ENCODE measurements at regions not wholly inside any gene's neighbourhood (a gene's known extent, or its start where the extent isn't known, plus 50 kb on each side); places are given as distances from the start of the nearest gene placed in this dataset.

DNA sequence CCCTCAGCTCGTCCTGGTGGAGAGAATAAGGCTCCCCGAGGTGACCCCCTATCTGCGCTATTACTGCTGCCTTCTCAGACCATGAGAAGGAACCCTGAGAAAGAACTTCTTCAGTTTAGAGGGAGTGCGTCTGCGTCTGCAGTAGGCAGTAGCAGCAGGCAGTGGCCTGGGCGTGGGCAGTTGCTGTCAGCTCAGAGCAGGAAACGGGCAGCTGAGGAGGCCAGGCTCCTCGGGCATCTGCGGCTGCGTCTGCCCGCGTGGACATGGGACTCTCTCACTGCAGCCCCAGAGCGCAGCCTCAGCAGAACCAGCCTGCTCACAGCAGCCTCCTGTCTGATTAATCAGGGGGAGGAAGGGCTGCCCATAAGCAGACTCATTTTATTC, 49.8 kb upstream of the FCN1 start:
- H3K9me3 Mint-ChIP-seq = no peaks in the 10 kb centered on the region
- DNase-seq (ENCODE audit: low spot score) (no peak), ATAC-seq (no peak)
- no peak overlapping the region for H3K27ac Mint-ChIP-seq
- H3K4me3 Mint-ChIP-seq = no peak overlapping the region
- peaks cover 0 to 2% of the 10 kb centered on the region in 2 donors for H3K4me1 Mint-ChIP-seq (ENCODE audit: low read depth in 2 of 2)
- peaks cover 10 to 11% of the 10 kb centered on the region in 2 donors for H3K27me3 Mint-ChIP-seq
- no peaks in the 10 kb centered on the region for H3K36me3 Mint-ChIP-seq

DNA sequence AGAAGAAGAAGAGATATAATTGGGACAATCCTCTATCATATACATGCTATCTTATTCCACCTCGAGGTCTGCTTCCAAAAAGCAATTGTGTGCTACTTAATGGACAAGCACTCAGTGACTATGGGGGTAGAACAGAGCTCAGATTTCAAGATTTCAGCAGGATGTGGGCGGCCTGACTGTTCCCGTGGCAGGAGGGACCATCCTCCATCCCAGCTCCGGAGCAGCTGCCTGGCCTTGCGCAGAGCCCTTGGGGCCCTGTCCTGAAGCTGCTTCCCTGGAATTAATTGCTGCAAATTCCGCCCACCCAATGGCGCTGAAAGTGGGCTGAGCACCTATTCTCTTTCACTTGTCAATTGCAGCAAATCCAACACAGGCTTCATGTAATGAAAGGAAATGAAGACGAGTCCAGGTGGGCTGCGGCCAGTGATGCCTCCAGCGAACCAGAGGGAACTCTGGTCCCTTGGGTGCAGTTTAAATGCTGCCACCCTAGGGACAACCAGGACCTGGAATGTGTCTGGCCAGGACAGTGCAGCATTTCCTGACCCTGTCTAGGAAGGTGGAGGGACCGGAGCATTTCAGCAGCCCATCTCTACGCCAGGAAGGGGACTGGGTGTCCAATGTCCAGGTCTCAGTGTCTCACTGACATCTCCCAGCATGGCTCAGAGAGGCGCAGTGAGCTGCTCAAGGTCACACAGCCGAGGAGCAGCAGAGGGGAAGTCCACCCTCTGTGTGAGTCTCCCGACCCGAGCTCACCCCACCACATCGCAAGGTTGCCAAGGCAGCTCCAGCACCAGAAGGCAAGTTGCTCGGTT, 50.5 kb upstream of the FCN1 start:
- no peak for ATAC-seq
- H3K4me3 Mint-ChIP-seq = no peak overlapping the region
- peaks cover 15 to 16% of the 10 kb centered on the region in 2 donors for H3K27me3 Mint-ChIP-seq
- no peaks in the 10 kb centered on the region for H3K36me3 Mint-ChIP-seq
- peaks cover 0 to 2% of the 10 kb centered on the region in 2 donors for H3K4me1 Mint-ChIP-seq (ENCODE audit: low read depth in 2 of 2)
- DNase-seq (ENCODE audit: low spot score) = peak; percentile 50
- H3K27ac Mint-ChIP-seq = no peak overlapping the region
- H3K9me3 Mint-ChIP-seq = no peaks in the 10 kb centered on the region

DNA sequence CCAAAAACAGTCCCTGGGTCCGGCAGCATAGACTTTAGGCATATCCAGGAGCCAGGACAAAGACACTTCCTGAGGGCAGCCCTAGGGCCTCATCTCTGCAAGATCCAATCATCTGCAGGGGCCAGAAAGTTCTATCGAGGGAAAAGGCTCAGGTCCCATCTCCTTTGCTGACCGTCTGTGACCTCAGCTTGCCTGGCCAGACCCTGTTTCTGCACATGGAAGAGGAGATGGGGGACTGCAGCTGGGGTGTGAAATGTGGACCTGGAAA, 51.0 kb upstream of the FCN1 start:
- no peaks in the 10 kb centered on the region for H3K36me3 Mint-ChIP-seq
- peaks cover 0 to 2% of the 10 kb centered on the region in 2 donors for H3K4me1 Mint-ChIP-seq (ENCODE audit: low read depth in 2 of 2)
- H3K4me3 Mint-ChIP-seq = no peak overlapping the region
- DNase-seq (ENCODE audit: low spot score) (no peak), ATAC-seq (no peak)
- no peak overlapping the region for H3K27ac Mint-ChIP-seq
- no peaks in the 10 kb centered on the region for H3K9me3 Mint-ChIP-seq
- peaks cover 15 to 22% of the 10 kb centered on the region in 2 donors for H3K27me3 Mint-ChIP-seq

DNA sequence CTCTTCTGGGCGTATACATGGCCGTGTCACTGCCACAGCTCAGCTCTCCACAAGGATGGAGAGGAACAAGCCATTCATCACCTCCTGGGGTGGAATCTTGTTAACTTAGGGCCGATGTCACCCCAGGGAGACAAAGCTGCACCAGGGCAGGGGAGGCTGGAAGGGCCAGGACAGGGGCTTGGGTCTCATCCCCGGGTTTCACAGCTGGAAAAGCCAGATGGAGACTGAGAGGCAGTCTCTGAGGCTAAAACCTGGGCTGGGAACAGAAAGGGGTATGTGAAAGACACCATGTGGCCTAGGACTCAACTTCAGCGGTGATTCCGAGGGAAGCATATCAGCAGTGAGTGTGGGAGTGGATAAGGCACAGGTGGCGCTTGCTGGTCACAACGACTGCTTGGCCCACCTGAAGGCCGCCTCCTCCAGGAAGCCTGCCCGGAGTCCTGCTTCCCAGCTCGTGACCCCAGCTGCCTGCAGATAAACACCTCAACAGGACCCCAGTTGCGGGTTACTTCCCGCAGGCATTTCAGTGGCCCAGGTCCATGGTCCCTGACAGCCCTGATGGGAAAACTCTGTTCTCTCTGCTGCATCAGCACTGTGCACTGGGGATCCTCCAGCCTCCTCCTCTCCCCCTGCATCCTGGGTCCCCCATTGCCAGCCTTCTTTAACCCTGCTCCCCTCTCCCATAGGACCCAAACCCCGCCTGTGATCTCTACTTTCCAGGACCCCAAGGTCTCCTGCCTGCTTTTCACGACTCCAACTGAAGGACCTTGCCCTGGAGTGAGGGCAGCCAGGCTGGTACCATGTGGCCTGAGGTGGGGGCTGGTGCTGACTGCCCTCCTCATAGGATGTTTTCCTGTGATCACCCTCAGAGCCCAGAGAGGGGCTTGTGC, 51.7 kb upstream of the FCN1 start:
- H3K4me3 Mint-ChIP-seq = no peak overlapping the region
- no peaks in the 10 kb centered on the region for H3K9me3 Mint-ChIP-seq
- peaks cover 17 to 28% of the 10 kb centered on the region in 2 donors for H3K27me3 Mint-ChIP-seq
- H3K36me3 Mint-ChIP-seq = no peaks in the 10 kb centered on the region
- DNase-seq (ENCODE audit: low spot score) (peak; percentile 44), ATAC-seq (no peak)
- H3K27ac Mint-ChIP-seq = no peak overlapping the region
- peaks cover 0 to 2% of the 10 kb centered on the region in 2 donors for H3K4me1 Mint-ChIP-seq (ENCODE audit: low read depth in 2 of 2)

DNA sequence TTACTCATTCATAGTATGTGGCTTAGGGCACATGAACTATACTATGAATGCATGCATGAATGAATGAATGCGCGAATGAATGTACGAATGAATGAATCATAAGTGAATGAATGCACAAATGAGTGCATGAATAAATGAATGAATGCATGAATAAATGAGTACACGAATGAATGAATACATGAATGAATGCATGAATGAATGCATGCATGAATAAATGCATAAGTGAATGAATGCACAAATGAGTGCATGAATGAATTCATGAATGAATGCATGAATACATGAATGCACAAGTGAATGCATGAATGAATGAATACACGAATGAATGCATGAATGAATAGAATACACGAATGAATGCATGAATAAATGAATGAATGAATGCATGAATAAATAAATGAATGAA, 52.5 kb upstream of the FCN1 start:
- DNase-seq (ENCODE audit: low spot score) = no peak
- Mint-ChIP-seq H3K36me3 (no peaks in the 10 kb centered on the region), H3K9me3 (no peaks in the 10 kb centered on the region), H3K27me3 (peaks cover 17 to 28% of the 10 kb centered on the region in 2 donors), H3K27ac (no peak overlapping the region), H3K4me1 (ENCODE audit: low read depth in 2 of 2) (peaks cover 0 to 2% of the 10 kb centered on the region in 2 donors), H3K4me3 (no peak overlapping the region)
- no peak for ATAC-seq

DNA sequence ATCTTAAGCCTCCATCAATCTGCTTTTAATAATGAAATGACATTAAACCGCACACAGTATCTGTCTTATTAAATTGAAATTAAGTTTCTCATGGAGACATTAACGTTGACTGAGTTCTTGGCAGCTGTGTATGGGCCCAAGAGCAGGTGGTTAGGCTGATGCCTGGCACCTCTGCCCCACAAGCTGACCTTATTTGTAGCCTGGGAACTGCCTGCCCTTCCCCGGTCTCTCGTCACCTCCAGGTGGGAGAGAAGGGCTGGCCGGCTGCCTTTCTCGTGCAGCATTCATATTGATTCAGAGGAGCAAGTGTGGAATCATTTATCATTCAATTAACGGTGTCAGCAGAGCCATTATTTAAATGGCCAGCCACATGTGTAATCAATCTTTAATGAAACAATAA, 53.0 kb upstream of the FCN1 start:
- Mint-ChIP-seq H3K27me3 (peaks cover 17 to 31% of the 10 kb centered on the region in 2 donors), H3K4me3 (no peak overlapping the region), H3K4me1 (ENCODE audit: low read depth in 2 of 2) (peaks cover 0 to 2% of the 10 kb centered on the region in 2 donors), H3K27ac (no peak overlapping the region), H3K36me3 (no peaks in the 10 kb centered on the region), H3K9me3 (no peaks in the 10 kb centered on the region)
- ATAC-seq (no peak), DNase-seq (ENCODE audit: low spot score) (no peak)

DNA sequence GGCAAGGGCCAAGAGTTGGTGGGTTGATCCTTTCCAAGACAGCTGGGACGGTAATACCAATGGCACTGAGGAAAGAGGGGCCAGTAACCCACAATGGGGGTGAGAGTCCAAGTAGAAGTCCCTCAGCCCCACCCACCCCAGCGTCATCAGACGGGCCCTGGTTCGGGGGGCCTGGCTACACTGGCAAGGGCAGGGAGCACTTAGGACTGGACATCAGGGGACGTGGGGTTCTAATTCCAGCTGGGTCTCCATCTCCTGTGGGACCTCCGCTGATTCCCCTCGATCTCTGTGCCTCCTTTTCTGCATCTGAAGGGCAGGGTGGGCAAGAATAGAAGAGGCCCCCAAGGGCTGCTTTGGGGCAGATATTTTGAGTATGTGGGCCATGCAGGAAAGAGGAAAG, 53.5 kb upstream of the FCN1 start:
- Mint-ChIP-seq H3K9me3 (no peaks in the 10 kb centered on the region), H3K27ac (no peak overlapping the region), H3K27me3 (peaks cover 17 to 35% of the 10 kb centered on the region in 2 donors), H3K4me3 (no peak overlapping the region), H3K4me1 (ENCODE audit: low read depth in 2 of 2) (peaks cover 0 to 2% of the 10 kb centered on the region in 2 donors), H3K36me3 (no peaks in the 10 kb centered on the region)
- DNase-seq (ENCODE audit: low spot score) (peak; percentile 51), ATAC-seq (peak in 1 of 2 donors; percentile 11)

DNA sequence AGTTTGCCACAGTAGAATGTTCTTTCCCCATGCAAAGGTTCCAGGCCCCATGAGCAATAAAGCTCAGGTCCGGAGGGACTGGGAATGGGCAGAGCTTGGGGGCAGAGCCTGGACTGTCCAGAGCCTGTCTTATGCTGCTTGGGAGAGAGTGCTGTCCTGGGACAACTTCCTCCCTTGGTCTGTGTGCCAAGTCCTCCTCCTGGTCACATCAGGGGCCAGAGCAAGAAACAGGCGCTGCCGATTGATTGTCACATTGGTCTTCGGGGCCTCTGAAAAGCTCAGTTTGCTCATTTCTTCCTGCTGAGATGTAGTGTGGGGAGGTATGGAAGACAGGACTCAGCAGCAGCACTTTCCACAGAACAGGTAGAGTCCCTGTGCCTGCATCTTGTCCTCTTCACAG, 54.0 kb upstream of the FCN1 start:
- Mint-ChIP-seq H3K9me3 (no peaks in the 10 kb centered on the region), H3K27ac (no peak overlapping the region)
- ATAC-seq = peak in 1 of 2 donors; percentile 33

DNA sequence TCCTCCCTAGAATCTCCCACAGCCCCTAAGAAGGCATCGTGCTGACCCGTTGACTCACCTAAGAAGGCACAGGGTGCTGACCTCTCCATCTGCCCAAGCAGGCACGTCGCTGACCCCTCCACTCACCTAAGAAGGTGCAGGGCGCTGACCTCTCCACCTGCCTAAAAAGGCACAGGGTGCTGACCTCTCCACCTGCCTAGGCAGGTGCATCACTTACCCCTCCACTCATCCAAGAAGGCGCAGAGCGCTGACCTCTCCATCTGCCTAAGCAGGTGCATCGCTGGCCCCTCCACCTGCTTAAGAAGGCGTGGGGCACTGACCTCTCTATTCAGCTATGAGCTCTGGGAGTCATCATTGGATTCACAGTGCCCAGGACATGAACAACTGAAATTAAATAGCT, 54.4 kb upstream of the FCN1 start:
- DNase-seq (ENCODE audit: low spot score) (peak; percentile 44), ATAC-seq (peak in 1 of 2 donors; percentile 12)
- H3K27ac Mint-ChIP-seq = no peak overlapping the region

More for the DNA sequence above, 54.0 kb upstream of the FCN1 start:
- DNase-seq (ENCODE audit: low spot score) = no peak
- Mint-ChIP-seq H3K4me3 (no peak overlapping the region), H3K36me3 (no peaks in the 10 kb centered on the region), H3K27me3 (peaks cover 17 to 39% of the 10 kb centered on the region in 2 donors), H3K4me1 (ENCODE audit: low read depth in 2 of 2) (peaks cover 0 to 2% of the 10 kb centered on the region in 2 donors)

DNA sequence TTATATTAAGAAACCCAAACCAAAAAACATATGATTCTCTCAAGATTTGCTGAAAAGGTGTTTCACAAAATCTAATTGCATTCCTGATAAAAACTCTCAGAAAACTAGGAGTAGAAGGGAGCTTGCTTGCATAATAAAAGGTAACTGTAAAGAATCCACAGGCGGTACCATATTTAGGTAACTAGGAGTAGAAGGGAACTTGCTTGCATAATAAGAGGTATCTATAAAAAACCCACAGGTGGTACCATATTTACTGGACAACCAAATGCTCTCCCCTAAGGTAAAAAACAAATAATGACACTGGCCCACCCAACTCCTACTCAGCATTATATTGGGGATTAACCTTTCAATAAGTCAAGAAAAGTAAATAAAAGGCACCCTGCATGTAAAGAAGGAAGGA, 57.5 kb upstream of the FCN1 start:
- no peaks in the 10 kb centered on the region for H3K9me3 Mint-ChIP-seq
- no peaks in the 10 kb centered on the region for H3K36me3 Mint-ChIP-seq
- DNase-seq (ENCODE audit: low spot score) (no peak), ATAC-seq (no peak)
- peaks cover 18 to 35% of the 10 kb centered on the region in 2 donors for H3K27me3 Mint-ChIP-seq
- no peaks in the 10 kb centered on the region for H3K4me1 Mint-ChIP-seq (ENCODE audit: low read depth in 2 of 2)
- H3K4me3 Mint-ChIP-seq = no peak overlapping the region
- H3K27ac Mint-ChIP-seq = no peak overlapping the region

More for the DNA sequence above, 54.4 kb upstream of the FCN1 start:
- Mint-ChIP-seq H3K4me3 (no peak overlapping the region), H3K27me3 (peaks cover 17 to 39% of the 10 kb centered on the region in 2 donors), H3K36me3 (no peaks in the 10 kb centered on the region), H3K9me3 (no peaks in the 10 kb centered on the region), H3K4me1 (ENCODE audit: low read depth in 2 of 2) (peaks cover 0 to 2% of the 10 kb centered on the region in 2 donors)

DNA sequence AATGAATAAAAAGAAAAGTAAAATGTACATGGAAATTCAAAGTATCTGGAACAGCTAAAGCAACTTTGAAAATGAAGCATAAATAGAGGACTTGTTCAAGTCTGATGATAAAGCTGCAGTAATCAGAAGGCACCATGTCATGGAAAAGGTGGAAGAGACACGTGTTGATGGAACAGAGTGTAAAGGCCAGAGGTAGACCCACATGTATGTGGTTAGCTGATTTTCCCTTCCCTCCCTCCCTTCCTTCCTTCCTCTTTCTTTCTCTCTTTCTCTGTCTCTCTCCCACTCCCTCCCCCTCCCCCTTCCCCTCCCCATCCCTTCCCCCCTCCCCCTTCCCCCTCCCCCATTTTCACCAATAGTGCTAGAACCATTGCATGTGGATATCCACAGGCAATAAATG, 58.7 kb upstream of the FCN1 start:
- Mint-ChIP-seq H3K4me3 (no peak overlapping the region), H3K27me3 (peaks cover 19 to 40% of the 10 kb centered on the region in 2 donors), H3K36me3 (no peaks in the 10 kb centered on the region), H3K9me3 (no peaks in the 10 kb centered on the region), H3K4me1 (ENCODE audit: low read depth in 2 of 2) (no peaks in the 10 kb centered on the region), H3K27ac (no peak overlapping the region)
- no peak for DNase-seq (ENCODE audit: low spot score)
- ATAC-seq = no peak

DNA sequence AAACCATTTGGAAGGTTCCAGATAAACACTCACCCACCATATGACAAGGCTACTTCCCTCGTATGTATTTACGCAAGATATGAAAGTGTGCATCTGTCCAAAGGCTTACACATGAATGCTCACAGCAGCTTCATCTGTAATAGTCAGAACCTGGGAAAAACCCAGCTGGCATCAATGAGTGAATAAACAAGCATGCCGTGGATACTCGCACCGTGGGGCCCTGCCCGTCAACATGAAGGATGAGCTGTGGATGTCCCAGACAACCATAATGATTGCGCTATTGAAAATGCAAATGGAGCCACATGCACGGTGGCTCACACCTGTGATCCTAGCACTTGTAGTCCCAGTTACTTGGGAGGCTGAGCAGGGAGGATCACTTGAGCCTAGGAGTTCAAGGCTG, 60.6 kb upstream of the FCN1 start:
- ATAC-seq (no peak), DNase-seq (ENCODE audit: low spot score) (no peak)
- H3K36me3 Mint-ChIP-seq = no peaks in the 10 kb centered on the region
- H3K4me3 Mint-ChIP-seq = no peak overlapping the region
- H3K27ac Mint-ChIP-seq = no peak overlapping the region
- H3K9me3 Mint-ChIP-seq = no peaks in the 10 kb centered on the region
- H3K4me1 Mint-ChIP-seq (ENCODE audit: low read depth in 2 of 2) = no peaks in the 10 kb centered on the region
- H3K27me3 Mint-ChIP-seq = peaks cover 13 to 36% of the 10 kb centered on the region in 2 donors

DNA sequence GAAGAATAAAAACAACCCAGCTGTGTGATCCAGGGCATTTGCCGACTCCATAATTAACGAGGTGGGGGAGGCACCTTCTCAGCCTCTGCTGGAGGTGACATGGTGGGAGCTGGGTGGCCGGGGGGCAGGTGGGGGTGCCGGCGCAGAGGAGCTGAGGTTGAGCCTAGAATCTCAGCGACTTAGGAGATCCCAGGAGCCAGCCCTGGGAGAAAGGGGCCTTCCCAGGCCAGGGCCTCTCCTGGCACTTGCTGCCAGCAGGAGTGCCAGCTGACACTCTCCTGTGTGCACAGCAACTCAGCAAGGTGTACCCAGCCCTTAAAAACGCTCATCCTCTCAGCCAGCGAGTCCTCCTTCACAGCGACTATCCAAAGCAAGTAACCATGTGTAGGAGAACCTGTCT, 62.8 kb upstream of the FCN1 start:
- peaks cover 11 to 25% of the 10 kb centered on the region in 2 donors for H3K27me3 Mint-ChIP-seq
- no peak for DNase-seq (ENCODE audit: low spot score)
- no peaks in the 10 kb centered on the region for H3K9me3 Mint-ChIP-seq
- no peak overlapping the region for H3K4me3 Mint-ChIP-seq
- no peak overlapping the region for H3K27ac Mint-ChIP-seq
- ATAC-seq = no peak
- H3K4me1 Mint-ChIP-seq (ENCODE audit: low read depth in 2 of 2) = no peaks in the 10 kb centered on the region
- no peaks in the 10 kb centered on the region for H3K36me3 Mint-ChIP-seq

DNA sequence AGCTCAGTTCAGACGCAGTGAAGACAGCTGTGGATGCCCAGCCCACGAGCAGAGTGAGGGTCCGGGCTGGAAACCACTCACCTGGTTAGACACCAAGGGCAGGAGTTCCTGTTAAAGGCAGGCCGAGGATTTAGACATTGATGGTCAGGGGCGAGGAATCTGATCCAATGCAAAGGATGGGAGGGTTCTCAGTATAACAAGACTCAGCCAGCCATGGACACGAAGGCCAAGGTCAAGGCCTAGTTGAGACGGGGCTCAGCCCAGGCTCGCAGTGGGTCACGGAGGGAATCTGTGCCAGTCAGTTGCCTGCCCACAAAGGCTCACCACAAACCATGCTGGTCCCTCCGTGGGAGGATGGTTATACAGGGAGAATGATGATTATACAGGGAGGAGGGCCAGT, 63.3 kb upstream of the FCN1 start:
- ATAC-seq (no peak), DNase-seq (ENCODE audit: low spot score) (no peak)
- no peak overlapping the region for H3K4me3 Mint-ChIP-seq
- no peak overlapping the region for H3K27ac Mint-ChIP-seq
- peaks cover 11 to 20% of the 10 kb centered on the region in 2 donors for H3K27me3 Mint-ChIP-seq
- no peaks in the 10 kb centered on the region for H3K36me3 Mint-ChIP-seq
- H3K9me3 Mint-ChIP-seq = no peaks in the 10 kb centered on the region
- H3K4me1 Mint-ChIP-seq (ENCODE audit: low read depth in 2 of 2) = no peaks in the 10 kb centered on the region
